ENCODE measurements at regions not wholly inside any gene's neighbourhood (a gene's known extent, or its start where the extent isn't known, plus 50 kb on each side); places are given as distances from the start of the nearest gene placed in this dataset.

GRCh38 chr19:28468701-28469459 lies 744.1 kb downstream of the UQCRFS1 start:
- Histone ChIP-seq H3K27me3 (replicated peaks; ENCODE audit: insufficient read depth, low read depth, low read length, poor library complexity) (no peaks in the 10 kb centered on the region), H3K4me1 (ENCODE audit: insufficient read depth, low read length, poor library complexity, severe bottlenecking) (no peaks in the 10 kb centered on the region), H3K4me3 (ENCODE audit: low read depth, low read length, poor library complexity, severe bottlenecking) (no peak overlapping the region), H3K27ac (ENCODE audit: low read depth, low read length, poor library complexity, severe bottlenecking) (no peak overlapping the region), H3K9me3 (ENCODE audit: low read depth, low read length, poor library complexity, severe bottlenecking) (peaks cover 6% of the 10 kb centered on the region), H3K36me3 (ENCODE audit: insufficient read depth, low read length, poor library complexity, severe bottlenecking) (no peaks in the 10 kb centered on the region)
- ChIA-PET CTCF (no interaction called here), POLR2A (ENCODE audit: low non-redundant PET) (no interaction called here)
- no peak for TF ChIP-seq EZH2 (IDR thresholded peaks at IDR 0.05; ENCODE audit: borderline replicate concordance, low read depth, low read length, poor library complexity, severe bottlenecking)
- no peak for TF ChIP-seq CTCF (conservative IDR thresholded peaks at IDR 0.05; ENCODE audit: low read depth, low read length)
- DNase-seq (ENCODE audit: low spot score): no peak
- intact Hi-C loops (cut with micrococcal nuclease; ENCODE audit: unreplicated experiment): loop anchor here (5.0 kb wide), 1 partner anchor 243 kb away; no protein-coding TSS in a partner anchor
- no TSS peak for BruUV-seq (replicated peaks)

GRCh38 chr19:28466107-28467045 lies 746.6 kb downstream of the UQCRFS1 start:
- H3K9me3 ChIP-seq (ENCODE audit: low read depth, low read length, poor library complexity, severe bottlenecking): peaks cover 3% of the 10 kb centered on the region
- H3K27me3 ChIP-seq (replicated peaks; ENCODE audit: insufficient read depth, low read depth, low read length, poor library complexity): no peaks in the 10 kb centered on the region
- ChIA-PET CTCF (no interaction called here), POLR2A (ENCODE audit: low non-redundant PET) (no interaction called here)
- intact Hi-C loops (cut with micrococcal nuclease; ENCODE audit: unreplicated experiment): loop anchor here (5.0 kb wide), 1 partner anchor 246 kb away; no protein-coding TSS in a partner anchor
- TF ChIP-seq EZH2 (IDR thresholded peaks at IDR 0.05; ENCODE audit: borderline replicate concordance, low read depth, low read length, poor library complexity, severe bottlenecking) (no peak), CTCF (conservative IDR thresholded peaks at IDR 0.05; ENCODE audit: low read depth, low read length) (peak; percentile 72)
- H3K4me3 ChIP-seq (ENCODE audit: low read depth, low read length, poor library complexity, severe bottlenecking): no peak overlapping the region
- BruUV-seq (replicated peaks): no TSS peak
- H3K4me1 ChIP-seq (ENCODE audit: insufficient read depth, low read length, poor library complexity, severe bottlenecking): no peaks in the 10 kb centered on the region
- H3K36me3 ChIP-seq (ENCODE audit: insufficient read depth, low read length, poor library complexity, severe bottlenecking): no peaks in the 10 kb centered on the region
- DNase-seq (ENCODE audit: low spot score): peak; percentile 29
- H3K27ac ChIP-seq (ENCODE audit: low read depth, low read length, poor library complexity, severe bottlenecking): no peak overlapping the region

GRCh38 chr19:28465371-28466086 lies 747.4 kb downstream of the UQCRFS1 start:
- BruUV-seq (replicated peaks): no TSS peak
- H3K36me3 ChIP-seq (ENCODE audit: insufficient read depth, low read length, poor library complexity, severe bottlenecking): no peaks in the 10 kb centered on the region
- ChIA-PET CTCF (no interaction called here), POLR2A (ENCODE audit: low non-redundant PET) (no interaction called here)
- no peaks in the 10 kb centered on the region for H3K4me1 ChIP-seq (ENCODE audit: insufficient read depth, low read length, poor library complexity, severe bottlenecking)
- no peak for DNase-seq (ENCODE audit: low spot score)
- intact Hi-C loops (cut with micrococcal nuclease; ENCODE audit: unreplicated experiment): loop anchor here (5.0 kb wide), 1 partner anchor 247 kb away; no protein-coding TSS in a partner anchor
- no peak for TF ChIP-seq CTCF (conservative IDR thresholded peaks at IDR 0.05; ENCODE audit: low read depth, low read length)
- TF ChIP-seq EZH2 (IDR thresholded peaks at IDR 0.05; ENCODE audit: borderline replicate concordance, low read depth, low read length, poor library complexity, severe bottlenecking): no peak
- no peak overlapping the region for H3K27ac ChIP-seq (ENCODE audit: low read depth, low read length, poor library complexity, severe bottlenecking)
- H3K27me3 ChIP-seq (replicated peaks; ENCODE audit: insufficient read depth, low read depth, low read length, poor library complexity): no peaks in the 10 kb centered on the region
- H3K9me3 ChIP-seq (ENCODE audit: low read depth, low read length, poor library complexity, severe bottlenecking): no peaks in the 10 kb centered on the region
- no peak overlapping the region for H3K4me3 ChIP-seq (ENCODE audit: low read depth, low read length, poor library complexity, severe bottlenecking)
